GM23248 (cell line): ENCODE measurements at regions not wholly inside any gene's neighbourhood (a gene's known extent, or its start where the extent isn't known, plus 50 kb on each side); places are given as distances from the start of the nearest gene placed in this dataset.

ENCODE experiments used
- EZH2 ChIP-seq: fragments of 200-600 bp; sonication (generic); IDR thresholded peaks from 2 replicates; pipeline ENCODE4 v1.6.1; 2018; ENCODE audit warnings: antibody characterized with exemption, mild to moderate bottlenecking; ENCODE audit not compliant: insufficient read depth, poor library complexity, severe bottlenecking
- EZH2phosphoT487 ChIP-seq: fragments of 200-600 bp; sonication (generic); IDR thresholded peaks from 2 replicates; pipeline ENCODE4 v1.6.1; 2018; ENCODE audit warnings: antibody characterized with exemption, moderate library complexity, mild to moderate bottlenecking, low read depth; ENCODE audit not compliant: insufficient read depth

GRCh38 chr18:54716586-54716985, 111.7 kb upstream of the RAB27B start:
- TF ChIP-seq EZH2 = no peak
- TF ChIP-seq EZH2phosphoT487 = no peak
